Kidney (tissue), 13 donors: ENCODE measurements at regions not wholly inside any gene's neighbourhood (a gene's known extent, or its start where the extent isn't known, plus 50 kb on each side); places are given as distances from the start of the nearest gene placed in this dataset.

Source experiments
- DNase-seq, 5 donors: peaks; one replicate each; pipeline ENCODE4 v3.0.0-alpha.2; 2013 to 2020
- FAIRE-seq: peaks from 2 replicates; lab custom pipeline; 2012; peaks lifted over from hg19 to GRCh38; lab: Jason Lieb, UNC
- H3K27ac ChIP-seq, 2 donors: one replicate each; pipeline ENCODE4 v1.7.0; 2013; ENCODE audit warnings: low read depth in 2 of 2, low read length in 2 of 2, inconsistent platforms in 1 of 2
- H3K27me3 ChIP-seq: one replicate; pipeline ENCODE4 v1.7.1; 2013; ENCODE audit warnings: low read length, inconsistent platforms; ENCODE audit not compliant: control insufficient read depth, insufficient read depth
- H3K36me3 ChIP-seq, 3 donors: one replicate each; pipeline versions ENCODE4 v1.7.0 to v1.7.1; 2013; ENCODE audit warnings: low read length in 3 of 3, control low read depth in 1 of 3, inconsistent platforms in 1 of 3; ENCODE audit not compliant: insufficient read depth in 3 of 3, control insufficient read depth in 2 of 3
- H3K4me1 ChIP-seq, 3 donors: one replicate each; pipeline versions ENCODE4 v1.7.0 to v1.7.1; 2013; ENCODE audit warnings: low read length in 3 of 3, inconsistent platforms in 1 of 3, low read depth in 1 of 3; ENCODE audit not compliant: control insufficient read depth in 2 of 3, insufficient read depth in 2 of 3
- H3K4me3 ChIP-seq, 3 donors: one replicate each; pipeline versions ENCODE4 v1.7.0 to v1.8.1; 2013; ENCODE audit warnings: low read length in 3 of 3, control low read depth in 1 of 3, inconsistent platforms in 1 of 3
- H3K9ac ChIP-seq, 3 donors: one replicate each; pipeline versions ENCODE4 v1.7.0 to v1.7.1; 2013; ENCODE audit warnings: low read length in 3 of 3, control low read depth in 1 of 3, inconsistent platforms in 1 of 3
- H3K9me3 ChIP-seq, 3 donors: one replicate each; pipeline versions ENCODE4 v1.7.0 to v1.7.1; 2013; ENCODE audit warnings: low read length in 3 of 3, control low read depth in 1 of 3, inconsistent platforms in 1 of 3; ENCODE audit not compliant: control insufficient read depth in 2 of 3, insufficient read depth in 1 of 3
- intact Hi-C: fragments of 100-400 bp; cut with DNase I; formaldehyde crosslinking; loops from one replicate; pipeline ENCODE4 v1.11.1; 2022
- TF ChIP-seq, protein P1 (sequence below): IDR thresholded peaks from 3 replicates; pipeline ENCODE4 v1.5.1; 2012; ENCODE audit warnings: mild to moderate bottlenecking, moderate library complexity, borderline replicate concordance; ENCODE audit not compliant: insufficient read depth; ENCODE audit errors: extremely low read depth
- donor health status: control.
- donor health status: control.
- donor health status: control.
- donor health status: control.
- donor health status: control.
- donor health status: DM: yes; HTN: yes; CAD: no.
- donor health status: Normal renal cell carcinoma (clear cell type).

DNA sequence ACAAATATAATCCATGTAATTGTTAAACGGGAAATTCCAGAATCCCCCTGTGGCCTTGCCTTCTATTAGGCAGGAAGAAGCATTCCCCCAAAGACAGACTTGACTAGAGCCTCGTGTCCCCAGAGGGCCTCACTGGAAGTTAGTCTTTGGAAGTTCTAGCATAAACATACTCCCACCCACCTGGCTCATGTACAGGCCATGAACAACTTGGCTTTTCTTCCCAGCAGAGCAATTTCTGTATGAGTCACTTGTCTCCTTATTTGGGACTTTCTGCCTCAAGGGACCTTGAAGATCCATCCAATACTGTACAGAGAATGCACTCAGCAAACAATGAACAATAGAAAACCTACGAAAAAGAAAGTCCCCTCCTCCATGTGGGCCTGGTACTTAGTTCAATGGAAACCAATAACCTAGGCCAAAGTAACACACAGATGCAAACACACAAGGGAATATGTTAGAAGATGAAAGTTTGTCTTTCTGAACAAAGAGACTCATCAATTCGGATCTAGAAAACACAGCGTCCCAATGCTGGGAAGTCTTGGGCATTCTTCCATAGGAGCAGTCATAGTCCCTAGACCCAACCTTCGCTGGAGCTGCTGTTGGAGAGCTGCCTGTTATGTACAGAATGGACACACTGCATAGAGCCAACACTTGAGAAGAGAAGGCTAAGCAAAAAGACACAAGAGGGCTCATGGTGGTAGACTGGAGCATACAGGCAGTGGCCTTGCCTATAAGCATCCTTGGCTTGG, 303.5 kb downstream of the HRH4 start:
- peak in 1 of 5 donors; percentile 22 for DNase-seq
- intact Hi-C loops: no loop called here

DNA sequence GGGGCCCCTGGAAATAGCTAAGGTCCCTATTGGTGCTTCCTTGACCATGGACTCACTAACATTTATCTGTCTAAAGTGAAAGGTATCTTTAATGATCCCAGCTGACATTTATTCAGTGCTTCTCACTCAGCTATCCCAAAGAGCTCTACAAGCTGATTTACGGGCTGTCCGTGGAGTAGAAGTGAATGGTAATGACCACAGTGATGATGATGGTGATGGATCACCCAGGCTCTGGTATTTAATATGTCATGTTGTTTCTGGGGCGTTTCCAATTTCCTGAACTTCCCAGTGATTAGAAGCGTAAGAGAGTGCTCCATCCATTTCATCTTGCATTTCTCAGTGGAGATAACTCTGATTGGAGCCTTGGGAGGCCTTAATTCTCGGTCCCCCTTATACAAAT, 304.3 kb downstream of the HRH4 start:
- intact Hi-C loops: no loop called here
- no peak for FAIRE-seq
- DNase-seq: peak in 2 of 5 donors; percentile 5 to 22

More for the DNA sequence above, 303.5 kb downstream of the HRH4 start:
- FAIRE-seq: no peak
- H3K4me3 ChIP-seq: no peak overlapping the region
- H3K27ac ChIP-seq: no peak overlapping the region
- H3K4me1 ChIP-seq: no peaks in the 10 kb centered on the region
- no peaks in the 10 kb centered on the region for H3K36me3 ChIP-seq
- TF ChIP-seq, protein P1, sequence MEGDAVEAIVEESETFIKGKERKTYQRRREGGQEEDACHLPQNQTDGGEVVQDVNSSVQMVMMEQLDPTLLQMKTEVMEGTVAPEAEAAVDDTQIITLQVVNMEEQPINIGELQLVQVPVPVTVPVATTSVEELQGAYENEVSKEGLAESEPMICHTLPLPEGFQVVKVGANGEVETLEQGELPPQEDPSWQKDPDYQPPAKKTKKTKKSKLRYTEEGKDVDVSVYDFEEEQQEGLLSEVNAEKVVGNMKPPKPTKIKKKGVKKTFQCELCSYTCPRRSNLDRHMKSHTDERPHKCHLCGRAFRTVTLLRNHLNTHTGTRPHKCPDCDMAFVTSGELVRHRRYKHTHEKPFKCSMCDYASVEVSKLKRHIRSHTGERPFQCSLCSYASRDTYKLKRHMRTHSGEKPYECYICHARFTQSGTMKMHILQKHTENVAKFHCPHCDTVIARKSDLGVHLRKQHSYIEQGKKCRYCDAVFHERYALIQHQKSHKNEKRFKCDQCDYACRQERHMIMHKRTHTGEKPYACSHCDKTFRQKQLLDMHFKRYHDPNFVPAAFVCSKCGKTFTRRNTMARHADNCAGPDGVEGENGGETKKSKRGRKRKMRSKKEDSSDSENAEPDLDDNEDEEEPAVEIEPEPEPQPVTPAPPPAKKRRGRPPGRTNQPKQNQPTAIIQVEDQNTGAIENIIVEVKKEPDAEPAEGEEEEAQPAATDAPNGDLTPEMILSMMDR: no peak
- H3K9ac ChIP-seq: no peak overlapping the region
- peaks cover 0 to 3% (median 0%) of the 10 kb centered on the region in 3 donors for H3K9me3 ChIP-seq
- H3K27me3 ChIP-seq: no peaks in the 10 kb centered on the region

DNA sequence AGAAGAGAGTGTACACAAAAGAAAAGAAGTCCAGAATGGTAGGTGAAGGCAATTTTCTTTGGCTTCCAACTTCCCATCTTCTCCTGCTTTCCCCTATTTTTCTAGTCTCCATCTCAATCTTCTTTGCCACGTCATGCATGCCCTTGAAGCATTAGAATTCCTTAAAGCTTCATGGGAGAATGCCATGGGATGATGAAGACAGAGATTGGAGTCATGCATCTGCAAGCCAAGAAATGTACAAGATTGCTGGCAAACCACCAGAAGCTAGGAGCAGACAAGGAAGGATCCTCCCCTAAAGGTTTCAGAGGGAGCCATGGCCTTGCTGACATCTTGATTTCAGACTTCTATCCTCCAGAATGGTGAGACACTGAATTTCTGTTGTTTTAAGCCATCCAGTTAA, 305.9 kb downstream of the HRH4 start:
- H3K4me3 ChIP-seq: no peak overlapping the region
- TF ChIP-seq, protein P1: no peak
- no peaks in the 10 kb centered on the region for H3K36me3 ChIP-seq
- no peaks in the 10 kb centered on the region for H3K27me3 ChIP-seq
- intact Hi-C loops: no loop called here
- H3K27ac ChIP-seq: no peak overlapping the region
- peaks cover 0 to 3% (median 0%) of the 10 kb centered on the region in 3 donors for H3K9me3 ChIP-seq
- H3K9ac ChIP-seq: no peak overlapping the region
- no peak for FAIRE-seq
- H3K4me1 ChIP-seq: no peaks in the 10 kb centered on the region
- no peak for DNase-seq

More for the DNA sequence above, 304.3 kb downstream of the HRH4 start:
- Histone ChIP-seq H3K4me3 (no peak overlapping the region), H3K27ac (no peak overlapping the region), H3K4me1 (no peaks in the 10 kb centered on the region), H3K9ac (no peak overlapping the region), H3K9me3 (peaks cover 0 to 3% (median 0%) of the 10 kb centered on the region in 3 donors), H3K27me3 (no peaks in the 10 kb centered on the region), H3K36me3 (no peaks in the 10 kb centered on the region)
- TF ChIP-seq, protein P1: no peak
